T follicular helper cell (primary cell): ENCODE measurements at regions not wholly inside any gene's neighbourhood (a gene's known extent, or its start where the extent isn't known, plus 50 kb on each side); places are given as distances from the start of the nearest gene placed in this dataset.

Source experiments
- DNase-seq: peaks from one replicate; pipeline ENCODE4 v3.0.0-alpha.2; 2020; ENCODE audit warnings: low read depth

DNA sequence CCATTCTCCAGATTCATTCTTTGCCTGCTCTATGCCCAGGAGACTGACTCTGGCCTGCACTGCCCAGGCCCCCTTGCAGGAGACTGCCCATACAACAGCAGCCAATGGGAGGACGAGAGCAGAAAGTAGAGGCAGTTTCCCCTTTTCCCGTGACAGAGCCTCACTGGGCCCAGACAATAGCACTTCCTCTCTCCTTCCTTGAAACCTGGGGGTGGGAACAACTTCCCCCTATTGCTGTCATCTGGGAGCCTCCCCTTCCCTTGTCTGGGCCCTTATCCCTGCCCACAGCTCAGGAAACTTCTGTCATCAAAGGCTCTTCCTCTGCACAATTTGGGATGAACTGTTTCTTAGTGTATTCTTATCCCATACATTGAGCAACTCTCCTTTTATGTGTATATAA is 60.8 kb upstream of the KCNJ15 start:
- DNase-seq, result no peak

DNA sequence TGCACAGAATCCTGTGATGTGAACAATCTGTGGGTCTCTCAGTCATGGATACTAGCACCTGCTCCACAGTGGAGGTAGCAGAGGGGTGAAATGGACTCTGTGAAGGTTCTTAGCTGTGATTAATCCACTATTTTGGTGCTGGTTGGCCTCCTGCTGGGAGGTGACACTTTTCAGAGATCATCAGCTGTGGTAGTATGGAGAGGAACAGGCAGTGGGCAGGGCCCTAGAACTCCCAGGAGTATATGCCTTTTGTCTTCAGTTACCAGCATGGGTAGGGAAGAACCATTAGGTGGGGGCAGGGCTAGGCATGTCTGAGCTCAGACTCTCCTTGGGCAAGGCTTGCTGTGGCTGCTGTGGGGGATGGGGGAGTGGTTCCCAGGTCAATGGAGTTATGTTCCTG is 54.0 kb upstream of the KCNJ15 start:
- DNase-seq, result no peak

DNA sequence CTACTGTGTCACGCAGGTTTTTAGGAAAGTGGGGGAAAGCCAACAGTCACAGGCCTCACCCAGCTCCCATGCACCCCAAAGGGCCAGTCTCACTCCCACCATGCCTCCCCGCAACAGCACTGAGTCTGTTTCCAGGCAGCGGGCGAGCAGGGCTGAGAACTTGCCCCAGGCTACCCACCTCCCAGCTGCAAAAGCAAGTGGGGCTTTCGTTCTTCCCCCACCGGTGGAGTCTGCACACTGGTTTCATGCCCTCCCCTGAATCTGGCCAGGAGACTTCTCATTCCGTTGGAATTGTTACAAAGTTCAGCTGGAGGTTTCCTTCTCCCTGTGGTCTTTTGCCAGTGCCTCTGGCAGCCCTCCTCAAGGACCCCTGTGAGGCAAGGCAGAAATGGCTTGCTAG is 53.6 kb upstream of the KCNJ15 start:
- no peak for DNase-seq

DNA sequence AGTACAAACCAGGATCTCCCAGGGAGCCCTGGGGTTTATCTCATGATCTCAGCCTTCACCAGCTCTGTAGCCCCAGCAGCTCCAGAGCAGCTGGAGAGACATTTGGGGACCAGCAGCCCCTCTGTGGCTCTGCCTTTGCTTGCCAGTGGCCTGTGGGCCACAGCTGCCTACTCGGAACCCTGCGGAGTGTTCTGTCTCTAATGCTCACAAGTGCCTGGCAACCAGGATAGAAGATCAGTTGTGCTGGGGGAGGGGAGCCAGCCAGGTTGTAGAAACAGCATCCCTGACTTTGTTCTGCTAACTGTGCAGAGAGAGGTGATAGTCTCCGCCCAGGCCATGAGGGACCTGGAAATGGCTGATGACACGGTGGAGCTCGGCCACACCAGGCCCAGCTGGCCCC is 50.9 kb upstream of the KCNJ15 start:
- no peak for DNase-seq

DNA sequence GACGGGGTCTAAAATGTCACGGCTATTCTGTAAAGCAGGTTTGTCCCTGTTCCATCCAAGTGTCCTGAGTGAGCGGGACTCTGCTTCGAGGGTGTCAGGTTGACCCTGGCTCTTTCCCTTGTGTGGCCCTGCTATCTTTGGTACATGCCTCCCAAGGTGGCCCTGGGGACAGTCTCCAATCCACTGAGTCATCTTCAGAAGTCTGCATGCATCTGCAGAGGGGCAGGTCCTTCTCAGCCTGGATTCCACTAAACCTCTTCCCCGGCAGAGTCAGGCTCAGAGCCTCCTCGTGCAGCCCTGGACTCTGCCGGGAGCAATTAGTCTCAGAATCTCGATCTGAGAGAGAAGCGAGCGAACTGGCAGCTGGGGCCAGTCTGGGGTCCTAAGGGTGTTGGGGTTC is 50.1 kb upstream of the KCNJ15 start:
- no peak for DNase-seq
